K562 (cell line): ENCODE measurements at regions not wholly inside any gene's neighbourhood (a gene's known extent, or its start where the extent isn't known, plus 50 kb on each side); places are given as distances from the start of the nearest gene placed in this dataset.

ENCODE experiments used
- DACH1 ChIP-seq: fragments of 450-650 bp; IDR thresholded peaks from 2 replicates; pipeline ENCODE4 v1.6.1; 2018; ENCODE audit not compliant: partially characterized antibody
- FOXJ2 ChIP-seq: fragments of 200-800 bp; sonication (Bioruptor generic); IDR thresholded peaks from 2 replicates; pipeline ENCODE4 v1.6.1; 2016; ENCODE audit warnings: missing genetic modification characterization, missing compliant biosample characterization
- KDM4B ChIP-seq, 2 experiments: fragments of 450-650 bp in 1 of 2; sonication (generic) in 1 of 2; IDR thresholded peaks; 2 replicates each; pipeline ENCODE4 v1.6.1; 2016 to 2017; ENCODE audit warnings: borderline replicate concordance in 2 of 2, antibody characterized with exemption in 1 of 2, low read depth in 1 of 2, mild to moderate bottlenecking in 1 of 2
- MTA3 ChIP-seq: fragments of 450-650 bp; formaldehyde crosslinking; IDR thresholded peaks from 2 replicates; pipeline ENCODE4 v1.6.1; 2017; ENCODE audit warnings: mild to moderate bottlenecking, borderline replicate concordance
- PBX2 ChIP-seq, 2 experiments: IDR thresholded peaks in 1 of 2; conservative IDR thresholded peaks in 1 of 2; 2 replicates each; pipeline ENCODE4 v1.6.1; 2016; ENCODE audit warnings: low read depth in 2 of 2, mild to moderate bottlenecking in 1 of 2, missing compliant biosample characterization in 1 of 2, missing genetic modification characterization in 1 of 2, moderate library complexity in 1 of 2
- TFAP4 ChIP-seq: sonication (generic); formaldehyde crosslinking; IDR thresholded peaks from 2 replicates; pipeline ENCODE4 v1.8.0; 2022; ENCODE audit warnings: missing genetic modification reagents, mild to moderate bottlenecking, moderate library complexity, borderline replicate concordance
- ZBTB2 ChIP-seq: fragments of 450-650 bp; IDR thresholded peaks from 2 replicates; pipeline ENCODE4 v1.6.1; 2016; ENCODE audit warnings: antibody characterized with exemption
- ZNF354B ChIP-seq: fragments of 250-450 bp; sonication (Bioruptor Pico); IDR thresholded peaks from 2 replicates; pipeline ENCODE4 v1.4.0; 2020

- TF ChIP-seq ZNF354B (no peak), KDM4B (IDR thresholded peaks at IDR 0.05; ENCODE audit: borderline replicate concordance in 2 of 2, low read depth in 1 of 2) (no peak), MTA3 (no peak), ZBTB2 (no peak), FOXJ2 (tag) (no peak), DACH1 (no peak), TFAP4 (CRISPR knock-in tag) (no peak), PBX2 (CRISPR knock-in tag; IDR thresholded peaks at IDR 0.05; ENCODE audit: low read depth) (no peak), PBX2 (tag; conservative IDR thresholded peaks at IDR 0.05; ENCODE audit: low read depth) (no peak)
- TF ChIP-seq, all 486 proteins: peak for 0
Measured at GRCh38 chr6:22643780-22644179, 74.4 kb downstream of the HDGFL1 start (continued).
